ENCODE measurements at regions not wholly inside any gene's neighbourhood (a gene's known extent, or its start where the extent isn't known, plus 50 kb on each side); places are given as distances from the start of the nearest gene placed in this dataset.

DNA sequence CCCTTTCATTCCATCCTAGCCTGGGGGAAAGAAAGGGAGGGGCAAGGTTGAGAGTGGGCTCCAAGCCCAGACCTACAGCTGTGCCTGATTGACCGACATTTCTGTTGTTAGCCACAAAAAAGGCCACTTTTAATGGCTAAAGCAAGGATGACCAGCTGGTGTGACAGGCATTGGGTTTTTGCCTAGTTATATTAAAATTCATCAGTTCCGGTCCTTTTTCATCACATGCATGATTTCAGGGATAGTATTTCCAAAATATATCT, 192.3 kb downstream of the ZNF326 start (continued):
- TF ChIP-seq, protein P1, sequence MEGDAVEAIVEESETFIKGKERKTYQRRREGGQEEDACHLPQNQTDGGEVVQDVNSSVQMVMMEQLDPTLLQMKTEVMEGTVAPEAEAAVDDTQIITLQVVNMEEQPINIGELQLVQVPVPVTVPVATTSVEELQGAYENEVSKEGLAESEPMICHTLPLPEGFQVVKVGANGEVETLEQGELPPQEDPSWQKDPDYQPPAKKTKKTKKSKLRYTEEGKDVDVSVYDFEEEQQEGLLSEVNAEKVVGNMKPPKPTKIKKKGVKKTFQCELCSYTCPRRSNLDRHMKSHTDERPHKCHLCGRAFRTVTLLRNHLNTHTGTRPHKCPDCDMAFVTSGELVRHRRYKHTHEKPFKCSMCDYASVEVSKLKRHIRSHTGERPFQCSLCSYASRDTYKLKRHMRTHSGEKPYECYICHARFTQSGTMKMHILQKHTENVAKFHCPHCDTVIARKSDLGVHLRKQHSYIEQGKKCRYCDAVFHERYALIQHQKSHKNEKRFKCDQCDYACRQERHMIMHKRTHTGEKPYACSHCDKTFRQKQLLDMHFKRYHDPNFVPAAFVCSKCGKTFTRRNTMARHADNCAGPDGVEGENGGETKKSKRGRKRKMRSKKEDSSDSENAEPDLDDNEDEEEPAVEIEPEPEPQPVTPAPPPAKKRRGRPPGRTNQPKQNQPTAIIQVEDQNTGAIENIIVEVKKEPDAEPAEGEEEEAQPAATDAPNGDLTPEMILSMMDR (IDR thresholded peaks at IDR 0.05), result no peak
- TF ChIP-seq KDM1A (IDR thresholded peaks at IDR 0.05; ENCODE audit: low read depth) (no peak), MAZ (IDR thresholded peaks at IDR 0.05; ENCODE audit: borderline replicate concordance, low read depth, low read length) (no peak)

DNA sequence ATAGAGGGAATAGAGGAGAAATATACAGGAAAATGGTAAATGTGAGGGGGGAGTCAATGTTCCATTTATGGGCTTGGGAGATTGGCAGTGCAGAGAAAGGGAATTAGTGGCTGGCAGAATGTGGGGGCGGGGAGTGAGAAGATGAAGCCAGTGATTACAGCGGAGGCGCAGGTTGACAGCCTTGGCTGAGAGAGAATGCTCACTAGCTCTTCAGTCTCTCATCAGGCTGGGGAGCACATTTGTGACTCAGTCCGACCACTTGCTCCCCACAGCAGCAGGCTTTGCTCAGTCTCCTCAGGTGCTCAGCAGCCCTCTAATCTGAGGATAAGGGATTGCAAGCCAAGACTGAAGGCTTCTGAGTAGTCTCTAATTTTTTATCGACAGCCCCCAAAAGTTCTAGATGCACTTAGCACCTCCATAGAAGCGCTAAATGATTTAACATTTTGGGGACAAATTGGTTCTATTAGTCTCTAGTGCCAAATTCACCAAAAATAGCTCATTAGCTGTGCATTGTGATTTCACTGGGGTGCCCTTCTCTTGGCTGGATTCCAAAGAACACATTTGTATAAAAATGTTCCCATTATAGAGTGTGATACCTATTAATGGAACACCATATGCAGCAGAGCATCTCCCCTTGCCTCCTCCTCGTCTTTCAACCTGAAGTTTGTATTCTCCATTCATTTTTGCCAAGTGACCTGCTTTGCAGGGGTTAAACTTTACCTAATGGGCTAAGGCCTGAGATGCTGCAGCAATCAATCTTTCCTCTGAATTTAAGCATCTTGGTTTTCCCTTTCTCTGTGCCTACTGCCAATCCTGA, 191.8 kb downstream of the ZNF326 start:
- H3K4me2 ChIP-seq, result no peak overlapping the region
- ATAC-seq (no peak), DNase-seq (ENCODE audit: low read depth in 1 of 2, low spot score in 1 of 2) (no peak), FAIRE-seq (no peak)
- no peaks in the 10 kb centered on the region for H3K9me3 ChIP-seq
- no peak overlapping the region for H3K4me3 ChIP-seq
- ChIA-PET CTCF (no interaction called here), POLR2A (no interaction called here)
- TF ChIP-seq CBX2 (IDR thresholded peaks at IDR 0.05; ENCODE audit: borderline replicate concordance, low read depth), result no peak
- TF ChIP-seq CHD2 (IDR thresholded peaks at IDR 0.05; ENCODE audit: low read length, partially characterized antibody), result no peak
- TF ChIP-seq, protein P2, sequence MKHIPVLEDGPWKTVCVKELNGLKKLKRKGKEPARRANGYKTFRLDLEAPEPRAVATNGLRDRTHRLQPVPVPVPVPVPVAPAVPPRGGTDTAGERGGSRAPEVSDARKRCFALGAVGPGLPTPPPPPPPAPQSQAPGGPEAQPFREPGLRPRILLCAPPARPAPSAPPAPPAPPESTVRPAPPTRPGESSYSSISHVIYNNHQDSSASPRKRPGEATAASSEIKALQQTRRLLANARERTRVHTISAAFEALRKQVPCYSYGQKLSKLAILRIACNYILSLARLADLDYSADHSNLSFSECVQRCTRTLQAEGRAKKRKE (CRISPR knock-in tag; IDR thresholded peaks at IDR 0.05; ENCODE audit: low read depth), result no peak
- TF ChIP-seq EHMT2 (IDR thresholded peaks at IDR 0.05; ENCODE audit: low read depth), result no peak
- TF ChIP-seq RNF2 (IDR thresholded peaks at IDR 0.05; ENCODE audit: borderline replicate concordance, low read depth), result no peak
- TF ChIP-seq CEBPB (IDR thresholded peaks at IDR 0.05), result no peak
- no peak for TF ChIP-seq NFE2L2 (conservative IDR thresholded peaks at IDR 0.05; ENCODE audit: low read length)
- TF ChIP-seq RARB (CRISPR knock-in tag; IDR thresholded peaks at IDR 0.05), result no peak
- TF ChIP-seq ZC3H11A (IDR thresholded peaks at IDR 0.05), result no peak
- no peak for TF ChIP-seq ZNF302 (CRISPR knock-in tag; IDR thresholded peaks at IDR 0.05)
- TF ChIP-seq ZFP36 (IDR thresholded peaks at IDR 0.05; ENCODE audit: borderline replicate concordance, partially characterized antibody), result no peak
- no peak for TF ChIP-seq RFX5 (IDR thresholded peaks at IDR 0.05)
- TF ChIP-seq, protein P3, sequence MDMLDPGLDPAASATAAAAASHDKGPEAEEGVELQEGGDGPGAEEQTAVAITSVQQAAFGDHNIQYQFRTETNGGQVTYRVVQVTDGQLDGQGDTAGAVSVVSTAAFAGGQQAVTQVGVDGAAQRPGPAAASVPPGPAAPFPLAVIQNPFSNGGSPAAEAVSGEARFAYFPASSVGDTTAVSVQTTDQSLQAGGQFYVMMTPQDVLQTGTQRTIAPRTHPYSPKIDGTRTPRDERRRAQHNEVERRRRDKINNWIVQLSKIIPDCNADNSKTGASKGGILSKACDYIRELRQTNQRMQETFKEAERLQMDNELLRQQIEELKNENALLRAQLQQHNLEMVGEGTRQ (IDR thresholded peaks at IDR 0.05), result no peak
- TF ChIP-seq CBX8 (IDR thresholded peaks at IDR 0.05), result no peak
- no peak for TF ChIP-seq ESRRA (IDR thresholded peaks at IDR 0.05; ENCODE audit: borderline replicate concordance, low read length)
- no peak for TF ChIP-seq HOXA7 (CRISPR knock-in tag; IDR thresholded peaks at IDR 0.05)
- TF ChIP-seq TP53 (CRISPR knock-in tag; IDR thresholded peaks at IDR 0.05), result no peak
- no peak for TF ChIP-seq RAD21 (conservative IDR thresholded peaks at IDR 0.05 in 1 of 2, IDR thresholded peaks at IDR 0.05 in 1 of 2)
- TF ChIP-seq, protein P4, sequence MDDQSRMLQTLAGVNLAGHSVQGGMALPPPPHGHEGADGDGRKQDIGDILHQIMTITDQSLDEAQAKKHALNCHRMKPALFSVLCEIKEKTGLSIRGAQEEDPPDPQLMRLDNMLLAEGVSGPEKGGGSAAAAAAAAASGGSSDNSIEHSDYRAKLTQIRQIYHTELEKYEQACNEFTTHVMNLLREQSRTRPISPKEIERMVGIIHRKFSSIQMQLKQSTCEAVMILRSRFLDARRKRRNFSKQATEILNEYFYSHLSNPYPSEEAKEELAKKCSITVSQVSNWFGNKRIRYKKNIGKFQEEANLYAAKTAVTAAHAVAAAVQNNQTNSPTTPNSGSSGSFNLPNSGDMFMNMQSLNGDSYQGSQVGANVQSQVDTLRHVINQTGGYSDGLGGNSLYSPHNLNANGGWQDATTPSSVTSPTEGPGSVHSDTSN (IDR thresholded peaks at IDR 0.05), result no peak
- 26% methylated on average over 7 of the region's 7 CpGs for WGBS (ENCODE audit: missing lambda C conversion rate)
- H3K4me1 ChIP-seq, result no peaks in the 10 kb centered on the region
- no peak overlapping the region for H3K27ac ChIP-seq
